ENCODE measurements at regions not wholly inside any gene's neighbourhood (a gene's known extent, or its start where the extent isn't known, plus 50 kb on each side); places are given as distances from the start of the nearest gene placed in this dataset.

DNA sequence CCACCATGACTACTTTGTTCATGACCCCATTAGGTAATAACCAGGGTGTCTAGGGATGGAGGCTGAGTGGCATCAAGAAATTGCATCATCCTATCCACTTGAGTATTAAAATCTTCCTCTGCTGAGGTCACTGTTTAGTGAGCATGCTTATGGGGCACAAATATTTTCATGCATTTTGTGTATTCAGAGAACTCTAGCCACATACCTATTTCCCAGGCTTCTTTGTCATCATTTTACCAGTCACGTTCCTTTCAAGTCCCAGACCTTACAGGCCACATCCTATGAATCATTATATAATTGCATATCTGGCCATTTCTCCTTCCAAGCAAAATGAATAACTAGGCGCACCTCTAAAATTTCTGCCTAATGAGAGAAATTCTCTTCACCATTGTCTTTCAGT is 1882.9 kb upstream of the AGA start:
- intact Hi-C loops (cut with micrococcal nuclease; ENCODE audit: unreplicated experiment): no loop called here
- CTCF ChIA-PET: no interaction called here
- Histone ChIP-seq H3K27ac (ENCODE audit: low read depth, low read length, poor library complexity, severe bottlenecking) (no peak overlapping the region), H3K4me3 (ENCODE audit: low read depth, low read length, poor library complexity, severe bottlenecking) (no peak overlapping the region), H3K27me3 (replicated peaks; ENCODE audit: insufficient read depth, low read depth, low read length, poor library complexity) (no peaks in the 10 kb centered on the region), H3K36me3 (ENCODE audit: insufficient read depth, low read length, poor library complexity, severe bottlenecking) (no peaks in the 10 kb centered on the region), H3K4me1 (ENCODE audit: insufficient read depth, low read length, poor library complexity, severe bottlenecking) (no peaks in the 10 kb centered on the region), H3K9me3 (ENCODE audit: low read depth, low read length, poor library complexity, severe bottlenecking) (no peaks in the 10 kb centered on the region)
- no peak for DNase-seq (ENCODE audit: low spot score)
- TF ChIP-seq EZH2 (IDR thresholded peaks at IDR 0.05; ENCODE audit: borderline replicate concordance, low read depth, low read length, poor library complexity, severe bottlenecking): no peak
- TF ChIP-seq, protein P1, sequence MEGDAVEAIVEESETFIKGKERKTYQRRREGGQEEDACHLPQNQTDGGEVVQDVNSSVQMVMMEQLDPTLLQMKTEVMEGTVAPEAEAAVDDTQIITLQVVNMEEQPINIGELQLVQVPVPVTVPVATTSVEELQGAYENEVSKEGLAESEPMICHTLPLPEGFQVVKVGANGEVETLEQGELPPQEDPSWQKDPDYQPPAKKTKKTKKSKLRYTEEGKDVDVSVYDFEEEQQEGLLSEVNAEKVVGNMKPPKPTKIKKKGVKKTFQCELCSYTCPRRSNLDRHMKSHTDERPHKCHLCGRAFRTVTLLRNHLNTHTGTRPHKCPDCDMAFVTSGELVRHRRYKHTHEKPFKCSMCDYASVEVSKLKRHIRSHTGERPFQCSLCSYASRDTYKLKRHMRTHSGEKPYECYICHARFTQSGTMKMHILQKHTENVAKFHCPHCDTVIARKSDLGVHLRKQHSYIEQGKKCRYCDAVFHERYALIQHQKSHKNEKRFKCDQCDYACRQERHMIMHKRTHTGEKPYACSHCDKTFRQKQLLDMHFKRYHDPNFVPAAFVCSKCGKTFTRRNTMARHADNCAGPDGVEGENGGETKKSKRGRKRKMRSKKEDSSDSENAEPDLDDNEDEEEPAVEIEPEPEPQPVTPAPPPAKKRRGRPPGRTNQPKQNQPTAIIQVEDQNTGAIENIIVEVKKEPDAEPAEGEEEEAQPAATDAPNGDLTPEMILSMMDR (conservative IDR thresholded peaks at IDR 0.05; ENCODE audit: low read depth, low read length): no peak
- no TSS peak for BruUV-seq (replicated peaks)
- POLR2A ChIA-PET (ENCODE audit: low non-redundant PET): no interaction called here

DNA sequence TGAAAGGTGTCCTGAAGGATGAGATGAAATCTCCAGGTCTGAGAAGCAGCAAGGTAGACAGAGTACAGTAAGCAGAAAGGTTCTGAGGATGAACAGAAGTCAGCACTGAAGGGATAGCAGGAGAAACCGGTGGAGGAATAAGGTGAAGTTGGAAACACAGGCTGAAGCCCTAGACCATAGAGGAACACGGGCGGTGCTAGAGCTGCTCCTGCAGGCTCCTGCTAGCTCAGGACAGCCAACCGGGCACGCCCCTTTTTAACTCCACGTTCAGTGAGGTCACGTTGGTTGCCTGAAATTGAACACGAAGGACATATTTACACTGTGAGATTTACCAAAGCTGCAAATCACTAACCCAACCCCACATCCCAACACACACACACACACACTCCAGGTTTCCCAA is 1886.4 kb upstream of the AGA start:
- ChIA-PET CTCF (no interaction called here), POLR2A (ENCODE audit: low non-redundant PET) (no interaction called here)
- no peak overlapping the region for H3K4me3 ChIP-seq (ENCODE audit: low read depth, low read length, poor library complexity, severe bottlenecking)
- no peaks in the 10 kb centered on the region for H3K4me1 ChIP-seq (ENCODE audit: insufficient read depth, low read length, poor library complexity, severe bottlenecking)
- no peak for DNase-seq (ENCODE audit: low spot score)
- intact Hi-C loops (cut with micrococcal nuclease; ENCODE audit: unreplicated experiment): no loop called here
- TF ChIP-seq, protein P1 (conservative IDR thresholded peaks at IDR 0.05; ENCODE audit: low read depth, low read length): no peak
- TF ChIP-seq EZH2 (IDR thresholded peaks at IDR 0.05; ENCODE audit: borderline replicate concordance, low read depth, low read length, poor library complexity, severe bottlenecking): no peak
- no TSS peak for BruUV-seq (replicated peaks)
- H3K27ac ChIP-seq (ENCODE audit: low read depth, low read length, poor library complexity, severe bottlenecking): no peak overlapping the region
- no peaks in the 10 kb centered on the region for H3K27me3 ChIP-seq (replicated peaks; ENCODE audit: insufficient read depth, low read depth, low read length, poor library complexity)
- H3K9me3 ChIP-seq (ENCODE audit: low read depth, low read length, poor library complexity, severe bottlenecking): no peaks in the 10 kb centered on the region
- no peaks in the 10 kb centered on the region for H3K36me3 ChIP-seq (ENCODE audit: insufficient read depth, low read length, poor library complexity, severe bottlenecking)

DNA sequence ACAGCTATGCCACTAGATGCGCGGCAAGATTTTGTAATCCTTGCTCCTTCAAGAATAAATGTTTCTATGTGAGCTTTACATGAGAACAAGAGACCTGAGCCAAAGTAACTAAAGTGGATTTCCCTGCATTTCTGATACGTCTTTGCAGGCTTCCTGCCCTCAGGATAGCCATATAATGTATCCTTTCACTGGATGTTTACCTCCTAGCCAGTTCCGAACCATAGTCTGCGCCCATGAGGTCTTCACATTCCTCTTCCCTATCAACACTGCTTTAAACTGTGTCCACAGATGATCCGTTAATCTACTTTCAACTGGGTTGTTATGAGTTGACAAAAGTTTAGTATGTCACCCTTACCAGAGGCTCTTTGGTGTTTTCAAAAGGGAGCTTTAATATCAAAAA is 1889.1 kb upstream of the AGA start:
- intact Hi-C loops (cut with micrococcal nuclease; ENCODE audit: unreplicated experiment): no loop called here
- Histone ChIP-seq H3K9me3 (ENCODE audit: low read depth, low read length, poor library complexity, severe bottlenecking) (no peaks in the 10 kb centered on the region), H3K36me3 (ENCODE audit: insufficient read depth, low read length, poor library complexity, severe bottlenecking) (no peaks in the 10 kb centered on the region), H3K27ac (ENCODE audit: low read depth, low read length, poor library complexity, severe bottlenecking) (no peak overlapping the region), H3K4me3 (ENCODE audit: low read depth, low read length, poor library complexity, severe bottlenecking) (no peak overlapping the region), H3K4me1 (ENCODE audit: insufficient read depth, low read length, poor library complexity, severe bottlenecking) (no peaks in the 10 kb centered on the region), H3K27me3 (replicated peaks; ENCODE audit: insufficient read depth, low read depth, low read length, poor library complexity) (no peaks in the 10 kb centered on the region)
- ChIA-PET CTCF (no interaction called here), POLR2A (ENCODE audit: low non-redundant PET) (no interaction called here)
- no TSS peak for BruUV-seq (replicated peaks)
- TF ChIP-seq, protein P1 (conservative IDR thresholded peaks at IDR 0.05; ENCODE audit: low read depth, low read length): no peak
- TF ChIP-seq EZH2 (IDR thresholded peaks at IDR 0.05; ENCODE audit: borderline replicate concordance, low read depth, low read length, poor library complexity, severe bottlenecking): no peak
- no peak for DNase-seq (ENCODE audit: low spot score)
